ENCODE measurements at regions not wholly inside any gene's neighbourhood (a gene's known extent, or its start where the extent isn't known, plus 50 kb on each side); places are given as distances from the start of the nearest gene placed in this dataset.

DNA sequence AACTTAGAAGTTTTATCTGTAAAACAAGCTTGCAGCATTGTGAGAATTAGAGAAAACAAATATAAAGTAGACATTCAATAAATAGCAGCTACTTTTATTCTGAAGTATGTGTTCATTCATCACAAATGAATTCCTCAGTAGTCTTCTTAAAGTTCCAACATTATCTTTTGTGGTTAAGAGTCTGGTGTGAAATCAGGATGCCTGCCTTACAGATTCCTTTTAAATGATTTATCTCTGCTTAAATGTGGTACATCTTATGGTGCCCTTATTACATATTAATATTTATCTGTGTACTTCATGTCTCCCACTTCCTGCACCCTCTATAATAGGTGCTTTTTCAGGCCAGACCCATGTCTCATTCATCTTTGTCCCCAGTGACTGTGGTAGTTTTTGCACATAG lies 595.0 kb downstream of the STK39 start:
- TF ChIP-seq POLR2A (IDR thresholded peaks at IDR 0.05) = no peak
- TF ChIP-seq CTCF (IDR thresholded peaks at IDR 0.05) = no peak
- no peak for TF ChIP-seq POLR2AphosphoS5 (IDR thresholded peaks at IDR 0.05)

Measured in transverse colon (tissue), 4 donors.